ENCODE measurements at regions not wholly inside any gene's neighbourhood (a gene's known extent, or its start where the extent isn't known, plus 50 kb on each side); places are given as distances from the start of the nearest gene placed in this dataset.

DNA sequence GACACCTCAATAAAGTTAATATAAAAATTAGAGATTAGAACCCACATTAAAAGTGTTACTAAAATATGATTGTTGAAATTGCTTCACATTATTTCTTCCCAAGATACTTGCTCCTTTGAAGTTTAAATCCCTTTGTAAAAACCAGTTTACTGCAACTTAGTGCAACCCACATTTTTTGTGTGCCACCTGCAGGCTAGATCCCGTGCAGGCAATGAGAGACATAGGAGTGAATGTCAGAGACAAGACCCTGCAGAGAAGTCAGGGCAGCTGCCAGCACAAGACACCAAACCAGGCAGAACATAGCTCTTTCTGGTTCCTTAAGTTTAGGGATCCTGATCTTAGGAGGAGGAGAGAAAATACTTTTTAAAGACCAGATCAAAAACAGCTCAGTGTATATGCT, 142.8 kb upstream of the MTNR1B start:
- TF ChIP-seq, protein P1, sequence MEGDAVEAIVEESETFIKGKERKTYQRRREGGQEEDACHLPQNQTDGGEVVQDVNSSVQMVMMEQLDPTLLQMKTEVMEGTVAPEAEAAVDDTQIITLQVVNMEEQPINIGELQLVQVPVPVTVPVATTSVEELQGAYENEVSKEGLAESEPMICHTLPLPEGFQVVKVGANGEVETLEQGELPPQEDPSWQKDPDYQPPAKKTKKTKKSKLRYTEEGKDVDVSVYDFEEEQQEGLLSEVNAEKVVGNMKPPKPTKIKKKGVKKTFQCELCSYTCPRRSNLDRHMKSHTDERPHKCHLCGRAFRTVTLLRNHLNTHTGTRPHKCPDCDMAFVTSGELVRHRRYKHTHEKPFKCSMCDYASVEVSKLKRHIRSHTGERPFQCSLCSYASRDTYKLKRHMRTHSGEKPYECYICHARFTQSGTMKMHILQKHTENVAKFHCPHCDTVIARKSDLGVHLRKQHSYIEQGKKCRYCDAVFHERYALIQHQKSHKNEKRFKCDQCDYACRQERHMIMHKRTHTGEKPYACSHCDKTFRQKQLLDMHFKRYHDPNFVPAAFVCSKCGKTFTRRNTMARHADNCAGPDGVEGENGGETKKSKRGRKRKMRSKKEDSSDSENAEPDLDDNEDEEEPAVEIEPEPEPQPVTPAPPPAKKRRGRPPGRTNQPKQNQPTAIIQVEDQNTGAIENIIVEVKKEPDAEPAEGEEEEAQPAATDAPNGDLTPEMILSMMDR (conservative IDR thresholded peaks at IDR 0.05 in 1 of 2, IDR thresholded peaks at IDR 0.05 in 1 of 2; ENCODE audit: extremely low read depth in 1 of 2, insufficient read depth in 1 of 2, low read depth in 1 of 2, low read length in 2 of 2) = peak in 1 of 2 donors; percentile 22
- TF ChIP-seq EZH2 (IDR thresholded peaks at IDR 0.05; ENCODE audit: borderline replicate concordance, low read length) = no peak
